Caco-2 (cell line): ENCODE measurements at regions not wholly inside any gene's neighbourhood (a gene's known extent, or its start where the extent isn't known, plus 50 kb on each side); places are given as distances from the start of the nearest gene placed in this dataset.
"Not testable (repeated sequence)": the region's sequence is repeated elsewhere in the genome, so short reads cannot be mapped to it uniquely, and the experiment has no call there.

ENCODE experiments used
- BruUV-seq: library from RNA; stranded (reverse); fragments of 400-500 nt; replicated peaks from 2 replicates; lab custom pipeline; 2021; lab: Mats Ljungman, UMichigan
- CTCF ChIA-PET: fragments of 300-600 bp; sonication (Branson Sonifier 250); formaldehyde crosslinking; loops from one replicate; lab custom pipeline; 2022; ENCODE audit warnings: antibody characterized with exemption; lab: Charles Lee
- POLR2A ChIA-PET: fragments of 300-600 bp; sonication (Branson Sonifier 250); formaldehyde crosslinking; loops from one replicate; lab custom pipeline; 2022; ENCODE audit warnings: antibody characterized with exemption; lab: Charles Lee
- DNase-seq, 2 experiments: peaks; one replicate each; pipeline versions ENCODE4 v3.0.0 to v3.0.0-alpha.2; 2020 to 2022
- H3K27me3 ChIP-seq: replicated peaks from 2 replicates; pipeline ENCODE4 v1.6.0; 2011; ENCODE audit warnings: low read length; ENCODE audit not compliant: control insufficient read depth, insufficient read depth
- H3K36me3 ChIP-seq: 2 replicates; pipeline ENCODE4 v1.5.1; 2011; ENCODE audit warnings: low read length; ENCODE audit not compliant: control insufficient read depth, insufficient read depth
- H3K4me1 ChIP-seq: fragments of 250-450 bp; sonication (Bioruptor Pico); 2 replicates; pipeline ENCODE4 v1.5.1; 2020; ENCODE audit warnings: mild to moderate bottlenecking
- H3K4me3 ChIP-seq: 2 replicates; pipeline ENCODE4 v1.5.1; 2011; ENCODE audit warnings: low read depth, mild to moderate bottlenecking, control low read depth, low read length
- H3K9me3 ChIP-seq: fragments of 250-450 bp; sonication (Bioruptor Pico); 2 replicates; pipeline ENCODE4 v1.5.1; 2020; ENCODE audit warnings: mild to moderate bottlenecking, moderate library complexity
- H3K27ac Mint-ChIP-seq: one replicate; pipeline ENCODE4 v1.8.0; 2022; ENCODE audit warnings: mixed read lengths; ENCODE audit not compliant: unreplicated experiment
- H3K27me3 Mint-ChIP-seq: one replicate; pipeline ENCODE4 v1.8.0; 2022; ENCODE audit warnings: mixed read lengths; ENCODE audit not compliant: insufficient read depth, unreplicated experiment
- H3K36me3 Mint-ChIP-seq: one replicate; pipeline ENCODE4 v1.8.0; 2022; ENCODE audit warnings: mild to moderate bottlenecking, mixed read lengths; ENCODE audit not compliant: insufficient read depth, unreplicated experiment
- H3K4me1 Mint-ChIP-seq: one replicate; pipeline ENCODE4 v1.8.0; 2022; ENCODE audit warnings: low read depth, mixed read lengths; ENCODE audit not compliant: unreplicated experiment
- H3K4me3 Mint-ChIP-seq: one replicate; pipeline ENCODE4 v1.8.0; 2022; ENCODE audit warnings: mild to moderate bottlenecking, moderate library complexity, mixed read lengths; ENCODE audit not compliant: unreplicated experiment
- H3K9me3 Mint-ChIP-seq: one replicate; pipeline ENCODE4 v1.8.0; 2022; ENCODE audit warnings: mixed read lengths; ENCODE audit not compliant: unreplicated experiment
- CTCF ChIP-seq, 2 experiments: fragments of 200-600 bp in 1 of 2; IDR thresholded peaks; 1 replicate in 1 of 2; 2 replicates in 1 of 2; pipeline versions ENCODE4 v1.5.1 to v1.8.0; 2011 to 2022; ENCODE audit warnings: antibody characterized with exemption in 1 of 2, control low read depth in 1 of 2, inconsistent platforms in 1 of 2, low read depth in 1 of 2, low read length in 1 of 2, mild to moderate bottlenecking in 1 of 2, moderate library complexity in 1 of 2; ENCODE audit not compliant: insufficient read depth in 1 of 2, severe bottlenecking in 1 of 2, unreplicated experiment in 1 of 2
- intact Hi-C: fragments of 100-400 bp; cut with micrococcal nuclease; formaldehyde crosslinking; loops from one replicate; pipeline ENCODE4 v1.10.0; 2022; ENCODE audit not compliant: unreplicated experiment

GRCh38 chr5:34188001-34188822, 145.2 kb upstream of the C1QTNF3 start:
- H3K36me3 ChIP-seq, H3K27me3 Mint-ChIP-seq, BruUV-seq, H3K27me3 ChIP-seq, H3K4me3 Mint-ChIP-seq, H3K4me1 ChIP-seq, CTCF ChIA-PET, H3K27ac Mint-ChIP-seq, POLR2A ChIA-PET, H3K9me3 Mint-ChIP-seq, H3K4me1 Mint-ChIP-seq, H3K9me3 ChIP-seq, H3K4me3 ChIP-seq: not testable (repeated sequence)
- DNase-seq: peak; percentile 83 to 89
- intact Hi-C loops: loop anchor here (10.0 kb wide), 1 partner anchor 277 kb away; no protein-coding TSS in a partner anchor
- peaks cover 39% of the 10 kb centered on the region for H3K36me3 Mint-ChIP-seq
- TF ChIP-seq CTCF (IDR thresholded peaks at IDR 0.05; ENCODE audit: insufficient read depth in 1 of 2, low read depth in 1 of 2, low read length in 1 of 2, severe bottlenecking in 1 of 2, unreplicated experiment in 1 of 2): peak; percentile 32 to 80

- H3K27me3 ChIP-seq, BruUV-seq, CTCF ChIA-PET, H3K27me3 Mint-ChIP-seq, H3K36me3 ChIP-seq, H3K4me3 ChIP-seq, H3K9me3 ChIP-seq, H3K4me1 Mint-ChIP-seq, H3K4me1 ChIP-seq, H3K4me3 Mint-ChIP-seq, H3K9me3 Mint-ChIP-seq, POLR2A ChIA-PET: not testable (repeated sequence)
- intact Hi-C loops: loop anchor here (10.0 kb wide), 1 partner anchor 276 kb away; no protein-coding TSS in a partner anchor
- peaks cover 44% of the 10 kb centered on the region for H3K36me3 Mint-ChIP-seq
- peak; percentile 22 to 61 for DNase-seq
- peak overlapping the region; percentile 1 for H3K27ac Mint-ChIP-seq
Measured at GRCh38 chr5:34189246-34189645, 146.2 kb upstream of the C1QTNF3 start.

- H3K36me3 ChIP-seq, BruUV-seq, H3K9me3 ChIP-seq, POLR2A ChIA-PET, H3K4me3 ChIP-seq, H3K27me3 ChIP-seq, H3K4me1 Mint-ChIP-seq, H3K27me3 Mint-ChIP-seq, CTCF ChIA-PET, H3K4me1 ChIP-seq, H3K4me3 Mint-ChIP-seq, H3K9me3 Mint-ChIP-seq: not testable (repeated sequence)
- Mint-ChIP-seq H3K27ac (peak overlapping the region; percentile 1), H3K36me3 (peaks cover 44% of the 10 kb centered on the region)
- DNase-seq: peak; percentile 28 to 54
- intact Hi-C loops: loop anchor here (10.0 kb wide), 1 partner anchor 275 kb away; no protein-coding TSS in a partner anchor
Measured at GRCh38 chr5:34189752-34190411, 146.9 kb upstream of the C1QTNF3 start.

- BruUV-seq, H3K4me1 Mint-ChIP-seq, H3K36me3 ChIP-seq, H3K9me3 Mint-ChIP-seq, POLR2A ChIA-PET, H3K27me3 Mint-ChIP-seq, H3K9me3 ChIP-seq, H3K27ac Mint-ChIP-seq, H3K27me3 ChIP-seq, H3K4me3 Mint-ChIP-seq, H3K4me3 ChIP-seq, H3K4me1 ChIP-seq, CTCF ChIA-PET, intact Hi-C loops: not testable (repeated sequence)
- peaks cover 44% of the 10 kb centered on the region for H3K36me3 Mint-ChIP-seq
- DNase-seq: peak; percentile 22 to 62
Measured at GRCh38 chr5:34190466-34190865, 147.5 kb upstream of the C1QTNF3 start.

- H3K27me3 ChIP-seq, H3K9me3 ChIP-seq, CTCF ChIA-PET, H3K4me1 Mint-ChIP-seq, intact Hi-C loops, H3K36me3 ChIP-seq, H3K4me3 Mint-ChIP-seq, H3K4me3 ChIP-seq, BruUV-seq, POLR2A ChIA-PET, H3K27me3 Mint-ChIP-seq, H3K9me3 Mint-ChIP-seq, H3K4me1 ChIP-seq: not testable (repeated sequence)
- Mint-ChIP-seq H3K27ac (peak overlapping the region; percentile 55), H3K36me3 (peaks cover 44% of the 10 kb centered on the region)
- DNase-seq: peak; percentile 26 to 60
Measured at GRCh38 chr5:34191279-34191744, 148.3 kb upstream of the C1QTNF3 start.
